AG04449 (cell line): ENCODE measurements at regions not wholly inside any gene's neighbourhood (a gene's known extent, or its start where the extent isn't known, plus 50 kb on each side); places are given as distances from the start of the nearest gene placed in this dataset.
"Not testable (repeated sequence)": the region's sequence is repeated elsewhere in the genome, so short reads cannot be mapped to it uniquely, and the experiment has no call there.

Experiments
- CTCF ChIA-PET: fragments of 350-600 bp; formaldehyde crosslinking; extraction: SDS; loops from one replicate; lab custom pipeline; 2021; ENCODE audit warnings: antibody characterized with exemption; lab: Yijun Ruan, JAX
- POLR2A ChIA-PET: fragments of 400-600, 350-600 bp; formaldehyde crosslinking; extraction: SDS; loops from one replicate; lab custom pipeline; 2020; ENCODE audit warnings: antibody characterized with exemption, inconsistent platforms; lab: Yijun Ruan, JAX
- DNase-seq: peaks from one replicate; pipeline ENCODE4 v3.0.0-alpha.2; 2010; ENCODE audit warnings: low read depth, low spot score
- H3K4me3 ChIP-seq: 2 replicates; pipeline ENCODE4 v1.5.1; 2011; ENCODE audit warnings: low read depth, mild to moderate bottlenecking, control low read depth, low read length
- TF ChIP-seq, protein P1 (sequence below): IDR thresholded peaks from one replicate; pipeline ENCODE4 v1.5.1; 2011; ENCODE audit warnings: mild to moderate bottlenecking, moderate library complexity, low read length, control low read depth, inconsistent platforms; ENCODE audit not compliant: insufficient read depth; ENCODE audit errors: missing control alignments

DNA sequence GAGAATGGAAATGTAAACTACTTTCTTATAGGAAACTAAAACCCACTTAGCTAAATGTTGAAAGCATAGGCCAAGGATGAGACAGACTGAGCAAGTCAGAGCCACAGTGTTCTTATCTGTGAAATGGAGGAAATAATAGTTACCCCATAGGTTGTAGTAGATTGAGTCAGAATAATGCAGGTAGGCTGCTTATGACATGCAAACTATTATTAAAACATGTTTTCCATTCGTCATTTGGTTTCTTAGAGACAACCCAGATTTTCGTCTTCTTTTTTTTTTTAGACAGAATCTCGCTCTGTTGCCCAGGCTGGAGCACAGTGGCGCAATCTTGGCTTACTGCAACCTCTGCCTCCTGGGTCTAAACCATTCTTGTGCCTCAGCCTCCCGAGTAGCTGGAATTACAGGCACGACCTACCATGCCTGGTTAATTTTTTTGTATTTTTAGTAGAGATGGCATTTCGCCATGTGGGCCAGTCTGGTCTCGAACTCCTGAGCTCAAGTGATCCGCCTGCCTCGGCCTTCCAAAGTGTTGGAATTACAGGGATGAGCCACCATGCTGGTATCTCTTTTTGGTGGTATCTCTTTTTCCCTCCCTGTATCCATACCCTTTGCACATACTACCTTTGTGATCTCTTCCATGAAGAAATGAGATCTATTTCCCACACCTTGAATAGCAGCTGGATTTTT is 196.5 kb upstream of the ZNF217 start:
- no peak overlapping the region for H3K4me3 ChIP-seq
- ChIA-PET POLR2A (interaction anchor here (0.6 kb wide), 1 partner anchor 134 kb away, joined by 5 read pairs; no protein-coding TSS in a partner anchor), CTCF (interaction anchor here (0.8 to 1.5 kb wide), 3 partner anchors 11 to 212 kb away, joined by 4 read pairs; no protein-coding TSS in a partner anchor)
- TF ChIP-seq, protein P1, sequence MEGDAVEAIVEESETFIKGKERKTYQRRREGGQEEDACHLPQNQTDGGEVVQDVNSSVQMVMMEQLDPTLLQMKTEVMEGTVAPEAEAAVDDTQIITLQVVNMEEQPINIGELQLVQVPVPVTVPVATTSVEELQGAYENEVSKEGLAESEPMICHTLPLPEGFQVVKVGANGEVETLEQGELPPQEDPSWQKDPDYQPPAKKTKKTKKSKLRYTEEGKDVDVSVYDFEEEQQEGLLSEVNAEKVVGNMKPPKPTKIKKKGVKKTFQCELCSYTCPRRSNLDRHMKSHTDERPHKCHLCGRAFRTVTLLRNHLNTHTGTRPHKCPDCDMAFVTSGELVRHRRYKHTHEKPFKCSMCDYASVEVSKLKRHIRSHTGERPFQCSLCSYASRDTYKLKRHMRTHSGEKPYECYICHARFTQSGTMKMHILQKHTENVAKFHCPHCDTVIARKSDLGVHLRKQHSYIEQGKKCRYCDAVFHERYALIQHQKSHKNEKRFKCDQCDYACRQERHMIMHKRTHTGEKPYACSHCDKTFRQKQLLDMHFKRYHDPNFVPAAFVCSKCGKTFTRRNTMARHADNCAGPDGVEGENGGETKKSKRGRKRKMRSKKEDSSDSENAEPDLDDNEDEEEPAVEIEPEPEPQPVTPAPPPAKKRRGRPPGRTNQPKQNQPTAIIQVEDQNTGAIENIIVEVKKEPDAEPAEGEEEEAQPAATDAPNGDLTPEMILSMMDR: no peak
- no peak for DNase-seq

DNA sequence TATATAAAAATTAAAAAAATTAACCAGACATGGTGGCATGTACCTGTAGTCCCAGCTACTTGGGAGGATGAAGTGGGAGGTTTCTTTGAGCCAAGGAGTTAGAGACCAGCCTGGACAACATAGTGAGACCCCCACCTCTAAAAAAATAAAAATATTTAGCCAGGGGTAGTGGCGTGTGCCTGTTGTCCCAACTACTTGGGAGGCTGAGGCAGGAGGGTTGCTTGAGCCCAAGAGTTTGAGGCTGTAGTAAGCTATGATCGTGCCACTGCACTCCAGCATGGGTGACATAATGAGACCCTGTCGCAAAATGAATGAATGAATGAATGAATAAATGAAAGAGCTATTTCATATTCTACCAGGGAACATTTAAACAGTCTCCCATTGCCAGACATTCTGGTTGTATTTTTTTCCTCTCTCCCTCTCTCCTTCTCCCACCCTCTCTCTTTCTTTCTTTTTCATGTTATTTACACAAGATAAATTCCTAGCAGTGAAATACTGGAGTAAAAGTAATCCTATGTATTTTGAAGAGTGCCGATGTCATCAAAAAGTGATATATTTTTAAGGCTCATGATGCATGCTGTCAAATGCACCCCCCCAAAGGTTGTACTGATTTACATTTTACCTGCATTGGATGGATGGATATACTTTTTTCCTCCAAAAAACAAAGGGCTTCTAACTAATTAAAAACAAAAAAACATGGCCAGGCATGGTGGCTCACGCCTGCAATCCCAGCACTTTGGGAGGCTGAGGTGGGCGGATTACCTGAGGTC is 194.8 kb upstream of the ZNF217 start:
- CTCF ChIA-PET: interaction anchor here (0.9 kb wide), 1 partner anchor 12 kb away, joined by 3 read pairs; no protein-coding TSS in a partner anchor

DNA sequence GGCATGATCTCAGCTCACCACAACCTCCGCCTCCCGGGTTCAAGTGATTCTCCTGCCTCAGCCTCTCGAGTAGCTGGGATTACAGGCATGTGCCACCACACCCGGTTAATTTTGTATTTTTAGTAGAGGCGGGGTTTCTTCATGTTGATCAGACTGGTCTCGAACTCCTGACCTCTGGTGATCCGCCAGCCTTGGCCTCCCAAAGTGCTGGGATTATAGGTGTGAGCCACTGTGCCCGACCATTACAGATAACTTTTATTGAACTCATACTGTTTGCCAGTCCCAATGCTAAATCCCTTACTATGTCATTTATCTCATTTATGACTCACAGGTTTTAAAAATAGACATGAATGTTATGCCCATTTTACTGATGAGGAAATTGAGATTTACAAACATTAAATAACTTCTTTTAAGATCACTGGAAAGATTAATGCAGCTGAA is 193.9 kb upstream of the ZNF217 start:
- DNase-seq, POLR2A ChIA-PET, H3K4me3 ChIP-seq: not testable (repeated sequence)
- CTCF ChIA-PET: interaction anchor here (0.8 to 0.9 kb wide), 2 partner anchors 11 to 85 kb away, joined by 3 read pairs; no protein-coding TSS in a partner anchor

More for the DNA sequence above, 194.8 kb upstream of the ZNF217 start:
- TF ChIP-seq, protein P1: no peak
- no peak overlapping the region for H3K4me3 ChIP-seq
- POLR2A ChIA-PET: no interaction called here
- no peak for DNase-seq

DNA sequence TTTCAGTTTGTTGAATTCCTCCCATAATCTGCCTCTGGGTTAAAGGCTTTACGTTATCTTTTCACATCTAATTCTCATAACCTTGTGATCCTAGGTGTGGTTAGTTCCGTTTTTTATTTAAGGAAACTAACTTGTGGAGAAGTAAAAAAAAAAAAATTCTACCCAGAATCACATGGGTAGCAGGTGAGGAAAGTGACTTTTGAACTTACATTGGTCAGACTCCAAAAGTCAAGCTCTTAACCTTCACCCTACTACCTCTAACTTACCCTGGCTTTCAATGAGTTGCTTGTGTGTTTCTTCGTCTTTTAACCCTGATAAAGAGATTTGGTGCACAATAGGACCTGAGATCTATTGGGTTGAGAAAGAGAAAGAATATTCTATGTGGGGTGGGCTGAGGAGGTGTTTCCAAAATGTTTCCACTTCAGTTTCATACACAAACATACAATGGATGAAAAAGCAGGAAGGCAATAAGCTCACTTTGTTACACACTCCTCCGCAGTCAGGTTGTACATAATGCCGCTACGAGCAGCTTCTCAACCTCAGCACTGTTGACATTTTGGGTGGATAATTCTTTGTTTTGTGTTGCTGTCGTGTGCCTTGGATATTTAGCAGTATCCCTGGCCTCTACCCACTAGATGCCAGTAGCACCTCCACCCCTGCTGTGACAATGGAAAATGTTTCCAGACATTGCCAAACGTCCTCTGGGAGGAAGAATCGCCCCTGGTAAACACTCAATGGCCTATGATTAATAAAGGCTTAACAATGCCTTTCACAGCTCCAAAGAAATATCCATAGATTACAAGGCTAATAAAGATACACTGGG is 193.0 kb upstream of the ZNF217 start:
- H3K4me3 ChIP-seq: no peak overlapping the region
- ChIA-PET CTCF (interaction anchor here (0.8 kb wide), 1 partner anchor 84 kb away, joined by 3 read pairs; no protein-coding TSS in a partner anchor), POLR2A (no interaction called here)
- TF ChIP-seq, protein P1: no peak
- DNase-seq: no peak

DNA sequence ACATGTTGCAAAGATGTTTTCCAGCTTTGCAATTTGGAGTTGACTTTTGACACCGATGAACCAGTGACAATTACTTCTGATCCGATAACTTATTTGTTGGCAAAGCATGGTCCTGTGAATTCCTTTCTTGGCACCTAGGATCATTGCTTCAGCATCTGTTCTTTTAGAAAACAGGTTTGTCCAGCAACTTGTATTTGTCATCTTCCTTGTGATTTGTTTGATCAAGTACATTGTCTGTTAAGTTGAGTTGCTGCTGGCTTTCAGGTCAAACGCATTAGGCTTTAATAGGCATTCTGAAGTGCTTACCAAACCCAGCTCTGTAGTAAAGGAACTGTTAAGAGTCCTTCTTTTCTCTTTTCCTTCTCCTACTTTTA is 192.4 kb upstream of the ZNF217 start:
- CTCF ChIA-PET: interaction anchor here (1.0 kb wide), 1 partner anchor 9 kb away, joined by 3 read pairs; no protein-coding TSS in a partner anchor
- H3K4me3 ChIP-seq: no peak overlapping the region
- POLR2A ChIA-PET: no interaction called here

DNA sequence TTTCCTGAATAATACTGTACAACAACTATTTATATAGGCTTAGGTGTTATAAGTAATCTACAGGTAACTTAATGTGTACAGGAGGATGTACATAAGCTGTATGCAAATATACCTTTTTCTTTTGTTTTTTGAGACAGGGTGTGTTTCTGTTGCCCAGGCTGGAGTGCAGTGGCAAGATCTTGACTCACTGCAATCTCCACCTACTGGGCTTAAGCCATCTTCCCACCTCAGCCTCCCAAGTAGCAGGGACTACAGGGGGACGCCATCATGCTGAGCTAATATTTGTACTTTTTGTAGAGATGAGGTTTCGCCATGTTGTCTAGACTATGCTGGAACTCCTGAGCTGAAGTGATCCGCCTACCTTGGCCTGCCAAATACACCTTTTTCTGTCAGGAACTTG is 191.7 kb upstream of the ZNF217 start:
- DNase-seq: no peak
- CTCF ChIA-PET: interaction anchor here (1.0 kb wide), 1 partner anchor 9 kb away, joined by 3 read pairs; no protein-coding TSS in a partner anchor
- H3K4me3 ChIP-seq: no peak overlapping the region
- TF ChIP-seq, protein P1: no peak
- POLR2A ChIA-PET: no interaction called here

More for the DNA sequence above, 192.4 kb upstream of the ZNF217 start:
- no peak for DNase-seq
- TF ChIP-seq, protein P1: no peak
